IPS-18c (cell line): ENCODE measurements at regions not wholly inside any gene's neighbourhood (a gene's known extent, or its start where the extent isn't known, plus 50 kb on each side); places are given as distances from the start of the nearest gene placed in this dataset.

Source experiments
- H3K4me3 ChIP-seq: 2 replicates; pipeline ENCODE4 v1.7.0; 2013; ENCODE audit warnings: low read depth, mild to moderate bottlenecking, low read length, moderate library complexity; ENCODE audit not compliant: insufficient read depth
- H3K9me3 ChIP-seq: one replicate; pipeline ENCODE4 v1.6.1; 2013; ENCODE audit warnings: mild to moderate bottlenecking, low read length, moderate library complexity; ENCODE audit not compliant: control insufficient read depth, insufficient read depth

GRCh38 chr13:89878904-89879303, 1468.6 kb upstream of the MIR17HG start:
- H3K4me3 ChIP-seq: no peak overlapping the region
- no peaks in the 10 kb centered on the region for H3K9me3 ChIP-seq

- Histone ChIP-seq H3K9me3 (no peaks in the 10 kb centered on the region), H3K4me3 (no peak overlapping the region)
Observed at GRCh38 chr13:89880201-89880600, 1467.3 kb upstream of the MIR17HG start.

DNA sequence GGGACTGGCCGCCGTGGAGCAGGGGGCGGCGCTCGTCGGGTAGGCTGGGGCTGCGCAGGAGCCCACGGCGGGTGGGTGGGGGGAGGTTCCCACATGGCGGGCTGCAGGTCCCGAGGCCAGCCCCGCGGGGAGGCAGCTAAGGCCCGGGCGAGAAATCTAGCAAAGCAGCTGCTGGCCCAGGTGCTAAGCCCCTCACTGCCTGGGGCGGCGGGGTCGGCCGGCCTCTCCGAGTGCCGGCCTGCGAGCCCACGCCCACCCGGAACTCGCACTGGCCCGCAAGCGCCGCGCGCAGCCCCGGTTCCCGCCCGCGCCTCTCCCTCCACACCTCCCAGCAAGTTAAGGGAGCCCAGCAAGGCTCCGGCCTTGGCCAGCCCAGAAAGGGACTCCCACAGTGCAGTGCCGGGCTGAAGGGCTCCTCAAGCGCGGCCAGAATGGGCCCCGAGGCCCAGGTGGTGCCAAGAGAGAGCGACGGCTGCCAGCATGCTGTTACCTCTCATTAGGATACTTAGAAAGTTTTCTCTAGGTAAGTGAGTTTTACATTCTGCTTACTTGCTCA, 1463.5 kb upstream of the MIR17HG start:
- H3K9me3 ChIP-seq: no peaks in the 10 kb centered on the region

GRCh38 chr13:89890806-89891205, 1456.7 kb upstream of the MIR17HG start:
- Histone ChIP-seq H3K9me3 (peaks cover 2% of the 10 kb centered on the region), H3K4me3 (no peak overlapping the region)

More for the DNA sequence above, 1463.5 kb upstream of the MIR17HG start:
- H3K4me3 ChIP-seq: no peak overlapping the region

GRCh38 chr13:89891416-89891815, 1456.1 kb upstream of the MIR17HG start:
- Histone ChIP-seq H3K4me3 (no peak overlapping the region), H3K9me3 (peaks cover 2% of the 10 kb centered on the region)

DNA sequence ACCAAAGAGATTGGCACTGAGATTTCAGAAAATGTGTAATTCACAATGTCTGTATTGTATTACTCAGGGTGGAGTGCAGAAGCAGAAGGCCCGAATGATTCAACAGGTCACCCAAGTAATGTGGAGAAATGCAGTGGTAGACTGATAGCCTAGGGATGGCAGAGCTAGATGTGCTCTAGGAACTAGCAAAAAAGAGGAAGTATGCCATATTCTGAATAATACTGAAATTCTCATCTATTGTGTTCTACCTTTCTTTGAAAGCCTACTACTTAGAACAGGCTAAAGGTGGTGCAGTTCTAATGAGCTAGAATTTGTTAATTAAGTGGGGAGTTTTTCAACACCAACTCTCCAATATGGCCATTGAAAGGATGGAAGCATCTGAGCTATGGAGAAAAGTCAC, 1449.8 kb upstream of the MIR17HG start:
- Histone ChIP-seq H3K4me3 (no peak overlapping the region), H3K9me3 (no peaks in the 10 kb centered on the region)

DNA sequence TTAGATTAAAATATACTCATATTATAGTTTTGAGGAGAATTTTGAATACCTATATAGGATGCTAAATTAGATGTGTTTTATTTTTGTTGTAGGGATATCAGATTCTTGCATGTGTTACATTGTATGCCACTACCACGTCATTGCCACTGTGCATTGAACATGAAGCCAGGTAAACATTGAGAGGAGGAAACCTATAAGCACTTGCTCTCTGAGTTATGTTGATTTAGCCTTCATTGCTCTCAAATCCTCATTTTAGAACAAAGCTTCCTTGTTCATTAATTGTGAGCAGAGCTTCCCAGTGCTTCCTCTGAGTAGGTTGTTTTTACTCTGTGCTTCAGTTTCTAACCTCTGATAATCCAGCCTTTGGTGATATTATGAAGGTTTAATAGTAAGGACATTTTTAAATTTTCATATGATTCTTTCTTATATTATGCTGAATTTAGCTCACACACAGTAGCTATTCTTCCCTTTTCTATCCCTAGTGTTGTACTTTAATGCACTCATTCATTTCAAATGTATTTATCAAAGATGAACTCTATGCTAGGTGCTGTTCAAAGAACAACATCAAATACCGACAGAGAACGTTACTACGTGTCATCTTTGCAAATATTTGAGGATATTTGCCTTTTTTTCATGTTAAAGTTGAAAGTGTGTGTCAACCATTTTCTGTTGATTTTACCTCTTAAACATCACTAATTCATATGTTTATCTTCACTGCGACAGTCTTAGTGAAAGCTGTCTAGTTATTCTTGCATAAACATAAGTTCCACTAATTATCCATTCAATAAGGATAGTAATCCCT, 1448.0 kb upstream of the MIR17HG start:
- Histone ChIP-seq H3K4me3 (no peak overlapping the region), H3K9me3 (no peaks in the 10 kb centered on the region)

DNA sequence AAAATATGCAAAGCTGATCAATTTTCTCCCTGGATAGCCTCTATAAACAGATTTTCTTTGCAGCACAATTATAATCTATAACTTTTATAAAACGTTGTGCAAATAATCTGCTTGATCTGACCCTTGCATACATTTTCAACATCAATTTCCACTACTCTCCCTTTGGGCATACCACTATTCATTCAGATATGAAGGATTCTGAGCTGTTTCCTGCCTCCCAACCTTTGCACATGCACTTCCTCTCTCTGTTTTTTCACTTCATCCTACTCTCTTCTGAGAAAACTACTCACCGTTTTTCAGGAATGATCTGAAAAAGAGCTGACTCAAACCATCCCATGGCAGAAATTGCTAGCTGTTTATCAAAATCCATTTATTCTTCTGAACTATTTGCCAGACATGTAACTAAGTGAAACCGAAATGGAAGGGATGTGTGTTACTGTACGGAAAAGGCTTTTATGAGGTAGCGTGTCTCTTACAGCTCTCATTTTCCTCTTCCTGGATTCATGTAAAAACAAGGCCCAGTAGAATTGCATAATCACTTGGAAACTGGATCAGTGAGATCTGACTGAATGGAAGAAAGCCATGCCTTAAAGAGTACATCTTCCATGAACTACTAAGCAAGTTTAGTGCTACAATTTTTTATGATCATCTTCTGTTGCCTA, 1447.3 kb upstream of the MIR17HG start:
- Histone ChIP-seq H3K4me3 (no peak overlapping the region), H3K9me3 (no peaks in the 10 kb centered on the region)

GRCh38 chr13:89902223-89902622, 1445.3 kb upstream of the MIR17HG start:
- Histone ChIP-seq H3K9me3 (no peaks in the 10 kb centered on the region), H3K4me3 (no peak overlapping the region)

DNA sequence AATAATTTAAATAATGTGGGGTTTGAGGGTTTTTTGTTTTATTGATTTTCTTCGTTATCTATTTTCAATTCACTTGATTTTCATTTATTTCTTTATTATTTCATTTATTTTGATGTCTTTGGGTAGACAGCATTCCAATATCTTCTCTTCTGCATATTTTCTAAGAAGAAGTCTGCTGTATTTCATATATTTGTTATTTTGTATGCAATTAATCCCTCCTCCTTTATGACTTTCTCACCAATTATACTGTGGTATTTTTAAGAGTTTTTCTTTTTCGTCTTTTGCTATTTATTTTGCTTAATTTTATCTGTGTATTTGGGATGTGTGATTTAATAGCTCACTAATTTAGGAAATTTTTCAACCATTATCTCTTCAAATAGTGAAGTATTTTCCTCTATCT, 1444.4 kb upstream of the MIR17HG start:
- H3K9me3 ChIP-seq: no peaks in the 10 kb centered on the region
- no peak overlapping the region for H3K4me3 ChIP-seq

DNA sequence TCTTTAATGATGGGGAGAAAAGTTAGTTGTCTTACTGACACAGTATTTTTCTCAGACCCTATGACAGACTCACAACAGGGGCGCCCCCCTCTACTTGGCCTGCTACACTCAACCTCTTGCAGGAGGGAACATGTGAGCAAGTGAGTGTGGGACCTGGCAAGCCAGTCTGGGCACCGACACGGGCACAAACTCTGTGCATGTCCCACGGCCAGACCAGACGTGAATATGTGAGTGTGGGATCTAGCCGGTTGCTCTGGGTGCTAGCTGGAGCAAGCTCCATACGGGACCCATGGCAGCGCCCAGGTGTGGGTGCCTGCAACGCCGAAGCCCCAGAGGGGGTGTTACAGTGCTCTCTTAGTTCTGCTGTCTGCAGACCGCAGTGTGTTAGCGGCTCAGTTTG, 1437.3 kb upstream of the MIR17HG start:
- Histone ChIP-seq H3K4me3 (no peak overlapping the region), H3K9me3 (peaks cover 4% of the 10 kb centered on the region)

GRCh38 chr13:89916551-89916950, 1430.9 kb upstream of the MIR17HG start:
- H3K4me3 ChIP-seq: no peak overlapping the region
- H3K9me3 ChIP-seq: no peaks in the 10 kb centered on the region

DNA sequence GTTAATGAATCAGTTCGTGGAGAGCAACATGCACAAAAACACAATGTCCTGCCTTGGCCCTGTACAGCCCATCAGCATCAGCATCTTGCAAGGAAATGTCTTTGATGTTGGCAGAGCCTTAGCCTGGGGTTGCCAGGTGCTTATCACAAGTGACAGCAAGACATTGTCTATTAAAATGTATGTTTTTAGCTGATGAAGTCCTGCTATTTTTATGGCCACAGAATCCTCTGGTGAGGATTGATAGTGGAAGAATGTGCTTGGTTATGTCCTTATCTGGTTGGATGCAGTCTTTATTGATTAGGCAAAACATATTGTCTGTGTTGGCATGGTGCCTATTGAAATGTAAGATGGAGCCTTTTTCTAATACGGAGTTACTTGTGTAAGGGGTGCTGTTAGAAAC, 1427.0 kb upstream of the MIR17HG start:
- no peaks in the 10 kb centered on the region for H3K9me3 ChIP-seq
- no peak overlapping the region for H3K4me3 ChIP-seq

DNA sequence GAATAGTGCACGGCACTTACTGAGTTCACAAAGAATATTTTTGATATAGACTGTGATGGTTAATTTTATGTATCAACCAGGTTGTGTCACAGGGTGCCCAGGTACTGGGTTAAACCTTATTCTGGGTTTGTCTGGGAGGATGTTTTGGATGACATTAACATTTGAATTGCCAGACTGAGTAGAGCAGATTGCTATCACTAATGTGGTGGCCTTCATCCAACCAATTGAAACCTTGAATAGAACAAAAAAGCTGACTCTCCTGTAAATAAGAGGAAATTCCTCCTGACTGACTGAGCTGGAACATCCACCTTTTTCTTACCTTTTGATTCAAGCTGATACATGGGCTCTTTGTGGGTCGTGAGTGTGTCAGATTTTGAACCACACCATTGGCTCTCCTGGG, 1424.4 kb upstream of the MIR17HG start:
- Histone ChIP-seq H3K9me3 (no peaks in the 10 kb centered on the region), H3K4me3 (no peak overlapping the region)

DNA sequence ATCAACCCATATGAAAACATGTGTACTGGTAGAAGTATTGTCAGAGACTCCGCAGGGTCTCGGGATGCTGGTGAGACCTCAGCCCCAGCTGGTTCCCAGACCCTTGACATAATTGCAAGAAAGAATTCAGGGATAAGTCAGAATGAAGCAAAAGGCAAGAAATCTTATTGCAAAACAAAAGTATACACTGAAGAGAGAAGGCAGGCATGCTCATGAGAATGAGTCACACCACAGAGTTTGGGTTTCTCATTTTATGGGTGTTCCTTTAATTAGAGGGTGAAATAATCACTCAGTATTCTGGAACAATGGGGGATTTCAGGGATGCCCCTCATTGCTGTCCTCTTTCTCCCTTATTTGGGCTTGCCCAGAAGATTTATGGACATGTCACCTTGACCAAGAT, 1423.8 kb upstream of the MIR17HG start:
- H3K4me3 ChIP-seq: no peak overlapping the region

DNA sequence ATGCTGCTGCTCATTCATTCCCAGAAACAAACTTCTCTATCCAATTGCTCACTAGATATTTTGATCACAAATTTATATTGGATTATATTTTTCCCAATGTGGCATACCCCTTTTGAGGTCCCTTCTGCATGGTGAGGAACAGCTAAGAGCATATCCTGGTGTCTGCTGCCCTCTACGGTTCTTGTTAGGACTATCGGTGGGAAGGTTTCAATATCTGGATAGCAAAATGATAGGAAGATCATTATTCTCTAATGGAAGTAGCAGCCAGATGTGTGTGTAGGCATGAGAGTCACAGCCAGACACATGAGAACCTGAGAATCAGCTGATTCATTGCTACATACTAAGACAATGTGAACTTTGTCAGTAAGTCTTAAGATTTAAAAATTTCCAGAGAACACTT, 1422.4 kb upstream of the MIR17HG start:
- Histone ChIP-seq H3K9me3 (no peaks in the 10 kb centered on the region), H3K4me3 (no peak overlapping the region)

More for the DNA sequence above, 1423.8 kb upstream of the MIR17HG start:
- H3K9me3 ChIP-seq: no peaks in the 10 kb centered on the region

DNA sequence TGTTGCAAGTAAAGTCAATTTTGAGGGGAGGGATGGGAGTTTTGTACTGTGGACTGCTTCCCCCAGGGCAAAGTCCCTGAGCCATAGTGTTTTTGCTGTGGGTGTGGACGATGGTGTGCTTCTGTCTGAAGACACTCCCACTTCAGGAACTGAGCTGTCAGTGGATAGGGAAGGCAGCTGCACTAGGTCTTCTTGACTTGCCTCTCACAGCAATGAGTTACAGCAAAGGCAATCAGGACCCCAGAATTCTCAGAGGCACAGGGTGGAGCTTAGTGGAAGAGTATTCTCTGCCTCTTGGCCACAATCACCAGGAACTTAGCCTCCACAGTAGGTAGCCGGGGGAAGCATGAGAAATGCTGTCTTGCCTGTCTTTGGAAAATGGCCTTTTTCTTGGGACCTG, 1416.6 kb upstream of the MIR17HG start:
- H3K4me3 ChIP-seq: no peak overlapping the region
- H3K9me3 ChIP-seq: no peaks in the 10 kb centered on the region

DNA sequence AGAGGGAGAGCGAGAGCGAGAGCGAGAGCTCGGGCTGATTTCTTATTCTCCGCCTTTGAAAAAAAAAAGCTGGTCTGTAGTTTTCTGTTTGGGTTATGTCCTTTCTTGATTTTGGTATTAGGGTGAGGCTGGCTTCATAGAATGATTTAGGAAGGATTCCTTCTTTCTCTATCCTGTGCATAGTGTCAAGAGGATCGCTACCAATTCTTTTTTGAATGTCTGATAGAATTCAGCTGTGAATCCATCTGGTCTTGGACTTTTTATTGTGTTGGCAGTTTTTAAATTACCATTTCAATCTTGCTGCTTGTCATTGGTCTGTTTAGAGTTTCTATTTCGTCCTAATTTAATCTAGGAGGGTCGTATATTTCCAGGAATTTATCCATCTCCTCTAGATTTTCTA, 1414.6 kb upstream of the MIR17HG start:
- H3K9me3 ChIP-seq: no peaks in the 10 kb centered on the region
- H3K4me3 ChIP-seq: no peak overlapping the region
